Ovary (tissue), 3 donors: ENCODE measurements at regions not wholly inside any gene's neighbourhood (a gene's known extent, or its start where the extent isn't known, plus 50 kb on each side); places are given as distances from the start of the nearest gene placed in this dataset.
"Not testable (repeated sequence)": the region's sequence is repeated elsewhere in the genome, so short reads cannot be mapped to it uniquely, and the experiment has no call there.

Source experiments
- EP300 ChIP-seq: sonication (generic); formaldehyde crosslinking; IDR thresholded peaks from one replicate; pipeline ENCODE4 v1.6.1; 2017; ENCODE audit warnings: antibody characterized with exemption
- POLR2A ChIP-seq: fragments of 450-650 bp; IDR thresholded peaks from one replicate; pipeline ENCODE4 v1.6.1; 2017; ENCODE audit warnings: antibody characterized with exemption, mild to moderate bottlenecking, moderate library complexity
- TF ChIP-seq, protein P1 (sequence below), 3 donors: fragments of 450-650 bp in 2 of 3; fragments of 200-600 bp in 1 of 3; IDR thresholded peaks; one replicate each; pipeline versions ENCODE4 v1.5.1 to v1.8.0; 2016 to 2022; ENCODE audit warnings: antibody characterized with exemption in 3 of 3, mild to moderate bottlenecking in 1 of 3
- donor health status: DM: no; HTN: no; CAD: no.

DNA sequence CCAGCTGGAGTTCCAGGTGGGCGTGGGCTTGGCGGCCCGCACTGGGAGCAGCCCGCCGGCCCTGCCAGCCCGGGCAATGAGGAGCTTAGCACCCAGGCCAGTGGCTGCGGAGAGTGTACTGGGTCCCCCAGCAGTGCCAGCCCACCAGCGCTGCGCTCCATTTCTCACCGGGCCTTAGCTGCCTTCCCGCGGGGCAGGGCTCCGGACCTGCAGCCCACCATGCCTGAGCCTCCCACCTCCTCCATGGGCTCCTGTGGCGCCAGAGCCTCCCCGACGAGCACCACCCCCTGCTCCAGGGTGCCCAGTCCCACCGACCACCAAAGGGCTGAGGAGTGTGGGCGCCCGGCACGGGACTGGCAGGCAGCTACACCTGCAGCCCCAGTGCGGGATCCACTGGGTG lies 1075.3 kb downstream of the SI start:
- TF ChIP-seq, protein P1, sequence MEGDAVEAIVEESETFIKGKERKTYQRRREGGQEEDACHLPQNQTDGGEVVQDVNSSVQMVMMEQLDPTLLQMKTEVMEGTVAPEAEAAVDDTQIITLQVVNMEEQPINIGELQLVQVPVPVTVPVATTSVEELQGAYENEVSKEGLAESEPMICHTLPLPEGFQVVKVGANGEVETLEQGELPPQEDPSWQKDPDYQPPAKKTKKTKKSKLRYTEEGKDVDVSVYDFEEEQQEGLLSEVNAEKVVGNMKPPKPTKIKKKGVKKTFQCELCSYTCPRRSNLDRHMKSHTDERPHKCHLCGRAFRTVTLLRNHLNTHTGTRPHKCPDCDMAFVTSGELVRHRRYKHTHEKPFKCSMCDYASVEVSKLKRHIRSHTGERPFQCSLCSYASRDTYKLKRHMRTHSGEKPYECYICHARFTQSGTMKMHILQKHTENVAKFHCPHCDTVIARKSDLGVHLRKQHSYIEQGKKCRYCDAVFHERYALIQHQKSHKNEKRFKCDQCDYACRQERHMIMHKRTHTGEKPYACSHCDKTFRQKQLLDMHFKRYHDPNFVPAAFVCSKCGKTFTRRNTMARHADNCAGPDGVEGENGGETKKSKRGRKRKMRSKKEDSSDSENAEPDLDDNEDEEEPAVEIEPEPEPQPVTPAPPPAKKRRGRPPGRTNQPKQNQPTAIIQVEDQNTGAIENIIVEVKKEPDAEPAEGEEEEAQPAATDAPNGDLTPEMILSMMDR (IDR thresholded peaks at IDR 0.05): not testable (repeated sequence)
- TF ChIP-seq POLR2A, EP300: not testable (repeated sequence)
